ENCODE measurements at regions not wholly inside any gene's neighbourhood (a gene's known extent, or its start where the extent isn't known, plus 50 kb on each side); places are given as distances from the start of the nearest gene placed in this dataset.

GRCh38 chr14:87676814-87677437, 316.1 kb downstream of the GALC start:
- TF ChIP-seq EZH2 (IDR thresholded peaks at IDR 0.05; ENCODE audit: borderline replicate concordance, low read depth, low read length, severe bottlenecking): no peak
- no peak for TF ChIP-seq CTCF (IDR thresholded peaks at IDR 0.05; ENCODE audit: extremely low read depth in 1 of 2, insufficient read depth in 1 of 2, low read depth in 1 of 2, low read length in 2 of 2)
